A673 (cell line): ENCODE measurements at regions not wholly inside any gene's neighbourhood (a gene's known extent, or its start where the extent isn't known, plus 50 kb on each side); places are given as distances from the start of the nearest gene placed in this dataset.

Experiments
- BruUV-seq: library from RNA; stranded (reverse); fragments of 400-500 nt; replicated peaks from 2 replicates; lab custom pipeline; 2021; lab: Mats Ljungman, UMichigan
- CTCF ChIA-PET: fragments of 300-600 bp; sonication (Branson Sonifier 250); formaldehyde crosslinking; loops from one replicate; lab custom pipeline; 2022; ENCODE audit warnings: antibody characterized with exemption; lab: Charles Lee
- POLR2A ChIA-PET: fragments of 300-600 bp; sonication (Branson Sonifier 250); formaldehyde crosslinking; loops from one replicate; lab custom pipeline; 2022; ENCODE audit warnings: antibody characterized with exemption; ENCODE audit not compliant: low non-redundant PET; lab: Charles Lee
- DNase-seq: peaks from one replicate; pipeline ENCODE4 v3.0.0-alpha.2; 2015; ENCODE audit warnings: low spot score
- H3K27ac ChIP-seq: fragments of 200-600 bp; sonication (generic); 2 replicates; pipeline ENCODE4 v1.5.1; 2016; ENCODE audit warnings: mixed run types, low read depth, mild to moderate bottlenecking, mixed read lengths, antibody characterized with exemption, low read length; ENCODE audit not compliant: poor library complexity, severe bottlenecking
- H3K27me3 ChIP-seq: fragments of 200-600 bp; sonication (generic); replicated peaks from 2 replicates; pipeline ENCODE4 v1.6.1; 2017; ENCODE audit warnings: mixed run types, low read depth, mild to moderate bottlenecking, mixed read lengths, antibody characterized with exemption, low read length; ENCODE audit not compliant: insufficient read depth, poor library complexity
- H3K36me3 ChIP-seq: fragments of 200-600 bp; sonication (generic); 2 replicates; pipeline ENCODE4 v1.6.1; 2016; ENCODE audit warnings: mixed run types, mild to moderate bottlenecking, mixed read lengths, antibody characterized with exemption, low read length; ENCODE audit not compliant: insufficient read depth, poor library complexity, severe bottlenecking
- H3K4me1 ChIP-seq: fragments of 200-600 bp; sonication (generic); 2 replicates; pipeline ENCODE4 v1.6.1; 2017; ENCODE audit warnings: mixed run types, mild to moderate bottlenecking, mixed read lengths, antibody characterized with exemption, low read length; ENCODE audit not compliant: insufficient read depth, poor library complexity, severe bottlenecking
- H3K4me3 ChIP-seq: fragments of 200-600 bp; sonication (generic); 2 replicates; pipeline ENCODE4 v1.5.1; 2016; ENCODE audit warnings: low read depth, mixed run types, mild to moderate bottlenecking, mixed read lengths, low read length; ENCODE audit not compliant: poor library complexity, severe bottlenecking
- H3K9me3 ChIP-seq: fragments of 200-600 bp; sonication (generic); 2 replicates; pipeline ENCODE4 v1.6.1; 2016; ENCODE audit warnings: mixed run types, low read depth, mild to moderate bottlenecking, mixed read lengths, antibody characterized with exemption, low read length; ENCODE audit not compliant: poor library complexity, severe bottlenecking
- EZH2 ChIP-seq: fragments of 200-600 bp; sonication (generic); IDR thresholded peaks from 2 replicates; pipeline ENCODE4 v1.6.1; 2017; ENCODE audit warnings: borderline replicate concordance, low read depth, mild to moderate bottlenecking, mixed read lengths, antibody characterized with exemption, low read length; ENCODE audit not compliant: poor library complexity, severe bottlenecking
- intact Hi-C: fragments of 100-400 bp; cut with micrococcal nuclease; formaldehyde crosslinking; loops from one replicate; pipeline ENCODE4 v1.10.0; 2022; ENCODE audit not compliant: unreplicated experiment
- TF ChIP-seq, protein P1 (sequence below): fragments of 300-800, 200-600 bp; sonication (generic); conservative IDR thresholded peaks from 2 replicates; pipeline ENCODE4 v1.5.1; 2017; ENCODE audit warnings: low read depth, mild to moderate bottlenecking, antibody characterized with exemption, low read length, moderate library complexity, mixed read lengths

DNA sequence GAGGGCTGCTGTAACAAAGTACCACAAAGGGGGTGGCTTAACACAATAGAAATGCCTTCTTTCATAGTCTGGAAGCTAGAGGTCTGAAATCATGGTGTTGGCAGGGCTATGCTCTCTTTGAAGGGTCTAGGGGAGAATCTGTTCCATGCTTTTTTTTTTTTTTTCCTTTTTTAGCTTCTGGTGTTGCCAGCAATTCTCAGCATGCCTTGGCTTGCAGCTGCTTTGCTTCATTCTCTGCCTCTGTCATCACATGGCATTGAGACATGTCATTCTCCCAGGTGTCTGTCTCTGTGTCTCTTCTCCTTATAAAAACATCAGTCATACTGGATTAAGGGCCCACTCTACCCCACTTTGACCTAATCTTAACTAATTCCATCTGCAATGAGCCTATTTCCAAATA lies 78.6 kb upstream of the BOD1L1 start:
- Histone ChIP-seq H3K27me3 (no peaks in the 10 kb centered on the region), H3K27ac (no peak overlapping the region), H3K4me1 (no peaks in the 10 kb centered on the region), H3K36me3 (no peaks in the 10 kb centered on the region), H3K9me3 (no peaks in the 10 kb centered on the region), H3K4me3 (no peak overlapping the region)
- TF ChIP-seq EZH2 = no peak
- TF ChIP-seq, protein P1, sequence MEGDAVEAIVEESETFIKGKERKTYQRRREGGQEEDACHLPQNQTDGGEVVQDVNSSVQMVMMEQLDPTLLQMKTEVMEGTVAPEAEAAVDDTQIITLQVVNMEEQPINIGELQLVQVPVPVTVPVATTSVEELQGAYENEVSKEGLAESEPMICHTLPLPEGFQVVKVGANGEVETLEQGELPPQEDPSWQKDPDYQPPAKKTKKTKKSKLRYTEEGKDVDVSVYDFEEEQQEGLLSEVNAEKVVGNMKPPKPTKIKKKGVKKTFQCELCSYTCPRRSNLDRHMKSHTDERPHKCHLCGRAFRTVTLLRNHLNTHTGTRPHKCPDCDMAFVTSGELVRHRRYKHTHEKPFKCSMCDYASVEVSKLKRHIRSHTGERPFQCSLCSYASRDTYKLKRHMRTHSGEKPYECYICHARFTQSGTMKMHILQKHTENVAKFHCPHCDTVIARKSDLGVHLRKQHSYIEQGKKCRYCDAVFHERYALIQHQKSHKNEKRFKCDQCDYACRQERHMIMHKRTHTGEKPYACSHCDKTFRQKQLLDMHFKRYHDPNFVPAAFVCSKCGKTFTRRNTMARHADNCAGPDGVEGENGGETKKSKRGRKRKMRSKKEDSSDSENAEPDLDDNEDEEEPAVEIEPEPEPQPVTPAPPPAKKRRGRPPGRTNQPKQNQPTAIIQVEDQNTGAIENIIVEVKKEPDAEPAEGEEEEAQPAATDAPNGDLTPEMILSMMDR = no peak
- CTCF ChIA-PET = no interaction called here
- POLR2A ChIA-PET = no interaction called here
- intact Hi-C loops = no loop called here
- no peak for DNase-seq
- no TSS peak for BruUV-seq

DNA sequence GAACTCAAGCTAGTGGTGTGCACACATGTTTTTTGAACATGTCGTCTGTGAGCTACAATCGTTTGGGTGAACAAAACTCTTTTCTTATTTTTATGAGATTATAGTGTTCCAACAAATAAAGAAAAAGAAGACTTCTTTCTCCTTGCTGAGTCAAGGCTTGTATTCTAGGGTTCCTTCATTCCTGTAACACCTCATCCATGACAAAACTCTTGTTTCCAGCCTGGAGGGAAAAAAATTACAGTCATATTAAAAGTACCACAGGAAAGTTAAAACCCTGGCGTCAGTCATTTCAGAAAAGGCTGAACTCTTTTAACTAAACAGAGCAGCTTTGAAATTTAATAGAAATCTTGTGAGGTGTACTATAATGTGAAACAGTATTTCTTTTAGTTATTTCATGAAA lies 79.2 kb upstream of the BOD1L1 start:
- intact Hi-C loops = no loop called here
- TF ChIP-seq, protein P1 = no peak
- TF ChIP-seq EZH2 = no peak
- Histone ChIP-seq H3K27me3 (no peaks in the 10 kb centered on the region), H3K9me3 (no peaks in the 10 kb centered on the region), H3K4me3 (no peak overlapping the region), H3K27ac (no peak overlapping the region), H3K4me1 (no peaks in the 10 kb centered on the region), H3K36me3 (no peaks in the 10 kb centered on the region)
- DNase-seq = no peak
- BruUV-seq = no TSS peak
- ChIA-PET CTCF (no interaction called here), POLR2A (no interaction called here)

DNA sequence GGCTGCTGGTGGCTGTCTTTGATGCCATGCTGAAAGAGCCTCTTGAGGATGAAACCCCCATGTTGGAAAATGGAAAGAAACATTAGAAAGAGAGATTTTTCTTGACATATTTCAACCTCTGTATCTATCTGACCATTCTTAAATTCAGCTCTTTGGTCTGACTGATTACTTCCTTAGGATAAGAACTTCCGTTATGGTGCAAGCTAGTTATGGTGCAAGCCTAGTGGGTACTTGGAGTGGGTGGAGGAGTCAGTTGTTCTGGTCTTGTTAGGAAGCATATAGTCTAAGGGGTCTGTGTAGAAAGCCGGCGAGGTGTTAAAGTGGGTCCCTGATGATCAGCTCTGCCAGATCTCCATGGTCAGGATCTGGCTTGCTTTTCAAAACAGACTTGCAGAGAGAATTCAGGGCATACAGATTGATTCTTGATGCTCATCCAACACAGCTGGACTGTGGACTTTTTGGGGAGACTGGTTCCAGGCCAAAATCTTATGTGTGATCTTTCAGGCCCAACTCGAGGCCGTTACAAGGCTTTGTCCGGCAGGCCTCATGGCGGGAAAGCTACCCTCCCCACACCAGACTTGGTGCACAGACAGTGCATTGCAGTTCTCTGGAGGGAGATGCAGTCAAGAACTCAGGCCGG lies 82.8 kb upstream of the BOD1L1 start:
- Histone ChIP-seq H3K27ac (no peak overlapping the region), H3K4me3 (no peak overlapping the region), H3K36me3 (no peaks in the 10 kb centered on the region), H3K4me1 (no peaks in the 10 kb centered on the region), H3K27me3 (no peaks in the 10 kb centered on the region), H3K9me3 (no peaks in the 10 kb centered on the region)
- ChIA-PET POLR2A (no interaction called here), CTCF (no interaction called here)
- BruUV-seq = no TSS peak
- DNase-seq = no peak
- intact Hi-C loops = no loop called here
- TF ChIP-seq EZH2 = no peak
- TF ChIP-seq, protein P1 = no peak
